H9 (cell line): ENCODE measurements at regions not wholly inside any gene's neighbourhood (a gene's known extent, or its start where the extent isn't known, plus 50 kb on each side); places are given as distances from the start of the nearest gene placed in this dataset.
A peak's percentile ranks its signal among the peaks of the same experiment; 100 is the strongest.

Experiments
- DNase-seq: peaks from one replicate; pipeline ENCODE4 v3.0.0-alpha.2; 2017
- H2AFZ ChIP-seq: one replicate; pipeline ENCODE4 v1.6.1; 2013; ENCODE audit warnings: mild to moderate bottlenecking, low read length, control low read depth, moderate library complexity
- H2AK5ac ChIP-seq: 2 replicates; pipeline ENCODE4 v1.6.1; 2013; ENCODE audit warnings: low read length, control low read depth, mixed read lengths; ENCODE audit not compliant: insufficient read length
- H2BK120ac ChIP-seq: one replicate; pipeline ENCODE4 v1.6.1; 2013; ENCODE audit warnings: low read depth, mild to moderate bottlenecking, low read length, control low read depth, inconsistent platforms; ENCODE audit not compliant: poor library complexity, severe bottlenecking
- H2BK12ac ChIP-seq: 2 replicates; pipeline ENCODE4 v1.6.1; 2013; ENCODE audit warnings: low read length, control low read depth, mixed read lengths, low read depth; ENCODE audit not compliant: insufficient read length
- H2BK15ac ChIP-seq: 2 replicates; pipeline ENCODE4 v1.6.1; 2013; ENCODE audit warnings: low read depth, low read length, control low read depth
- H2BK20ac ChIP-seq: one replicate; pipeline ENCODE4 v1.6.1; 2013; ENCODE audit warnings: low read depth, mild to moderate bottlenecking, low read length, control low read depth, inconsistent platforms; ENCODE audit not compliant: poor library complexity, severe bottlenecking
- H2BK5ac ChIP-seq: 2 replicates; pipeline ENCODE4 v1.6.1; 2013; ENCODE audit warnings: low read length, control low read depth, mixed read lengths; ENCODE audit not compliant: insufficient read length
- H3K14ac ChIP-seq: 2 replicates; pipeline ENCODE4 v1.6.1; 2013; ENCODE audit warnings: low read length, control low read depth; ENCODE audit not compliant: insufficient read depth
- H3K18ac ChIP-seq: 2 replicates; pipeline ENCODE4 v1.6.1; 2013; ENCODE audit warnings: low read depth, mild to moderate bottlenecking, mixed read lengths, low read length, control low read depth; ENCODE audit not compliant: insufficient read length
- H3K23ac ChIP-seq: 2 replicates; pipeline ENCODE4 v1.6.1; 2013; ENCODE audit warnings: low read length, control low read depth, mixed read lengths, low read depth; ENCODE audit not compliant: insufficient read length
- H3K23me2 ChIP-seq: 2 replicates; pipeline ENCODE4 v1.6.1; 2013; ENCODE audit warnings: low read depth, mild to moderate bottlenecking, mixed read lengths, low read length, control low read depth; ENCODE audit not compliant: insufficient read length, poor library complexity, severe bottlenecking
- H3K27ac ChIP-seq: 2 replicates; pipeline ENCODE4 v1.5.1; 2013; ENCODE audit warnings: low read length, control low read depth, mixed read lengths, low read depth; ENCODE audit not compliant: insufficient read length
- H3K27me3 ChIP-seq: 2 replicates; pipeline ENCODE4 v1.6.1; 2013; ENCODE audit warnings: low read length, control low read depth, inconsistent platforms; ENCODE audit not compliant: insufficient read depth
- H3K4ac ChIP-seq: 2 replicates; pipeline ENCODE4 v1.6.1; 2013; ENCODE audit warnings: low read depth, mild to moderate bottlenecking, control low read depth, inconsistent platforms, low read length, moderate library complexity
- H3K4me1 ChIP-seq: 2 replicates; pipeline ENCODE4 v1.6.1; 2013; ENCODE audit warnings: low read length, control low read depth, inconsistent platforms; ENCODE audit not compliant: insufficient read depth
- H3K4me2 ChIP-seq: 2 replicates; pipeline ENCODE4 v1.6.1; 2013; ENCODE audit warnings: low read length, control low read depth, mixed read lengths; ENCODE audit not compliant: insufficient read length, insufficient read depth
- H3K56ac ChIP-seq: 2 replicates; pipeline ENCODE4 v1.6.1; 2013; ENCODE audit warnings: low read depth, mild to moderate bottlenecking, mixed read lengths, low read length, control low read depth; ENCODE audit not compliant: insufficient read length
- H3K79me1 ChIP-seq: 2 replicates; pipeline ENCODE4 v1.6.1; 2013; ENCODE audit warnings: low read depth, mild to moderate bottlenecking, moderate library complexity, low read length, control low read depth, inconsistent platforms; ENCODE audit not compliant: insufficient read depth, poor library complexity, severe bottlenecking
- H3K79me2 ChIP-seq: 2 replicates; pipeline ENCODE4 v1.6.1; 2013; ENCODE audit warnings: low read length, control low read depth, inconsistent platforms; ENCODE audit not compliant: insufficient read depth
- H3K9ac ChIP-seq: 2 replicates; pipeline ENCODE4 v1.6.1; 2013; ENCODE audit warnings: low read length, control low read depth, mixed read lengths; ENCODE audit not compliant: insufficient read length; ENCODE audit errors: extremely low read depth
- H3K9me3 ChIP-seq: one replicate; pipeline ENCODE4 v1.6.1; 2013; ENCODE audit warnings: low read depth, low read length, inconsistent platforms; ENCODE audit not compliant: control insufficient read depth
- H3T11ph ChIP-seq: one replicate; pipeline ENCODE4 v1.6.1; 2013; ENCODE audit warnings: mild to moderate bottlenecking, low read length, control low read depth, inconsistent platforms
- H4K20me1 ChIP-seq: one replicate; pipeline ENCODE4 v1.6.1; 2013; ENCODE audit not compliant: control insufficient read depth, insufficient read length, insufficient read depth
- H4K5ac ChIP-seq: 2 replicates; pipeline ENCODE4 v1.6.1; 2013; ENCODE audit warnings: low read depth, mild to moderate bottlenecking, mixed read lengths, low read length, control low read depth; ENCODE audit not compliant: insufficient read length
- H4K8ac ChIP-seq: replicated peaks from 2 replicates; pipeline ENCODE4 v1.6.1; 2013; ENCODE audit warnings: low read length, control low read depth, mixed read lengths, low read depth; ENCODE audit not compliant: insufficient read length
- H4K91ac ChIP-seq: 2 replicates; pipeline ENCODE4 v1.6.1; 2013; ENCODE audit warnings: low read depth, mild to moderate bottlenecking, moderate library complexity, mixed read lengths, low read length, control low read depth; ENCODE audit not compliant: insufficient read length
- H3K27ac Mint-ChIP-seq, 3 experiments: 2 replicates in 2 of 3; 3 replicates in 1 of 3; pipeline ENCODE4 v1.8.0; 2020 to 2021; ENCODE audit warnings: mixed read lengths in 3 of 3, mild to moderate bottlenecking in 1 of 3, moderate library complexity in 1 of 3
- H3K27me3 Mint-ChIP-seq: 2 replicates; pipeline ENCODE4 v1.8.0; 2021; ENCODE audit warnings: low read depth, mild to moderate bottlenecking, moderate library complexity, mixed read lengths
- H3K36me3 Mint-ChIP-seq, 3 experiments: 2 replicates in 2 of 3; 3 replicates in 1 of 3; pipeline ENCODE4 v1.8.0; 2020 to 2021; ENCODE audit warnings: low read depth in 3 of 3, mixed read lengths in 3 of 3; ENCODE audit not compliant: insufficient read depth in 1 of 3
- H3K4me1 Mint-ChIP-seq, 2 experiments: 2 replicates each; pipeline ENCODE4 v1.8.0; 2020; ENCODE audit warnings: mixed read lengths in 2 of 2
- H3K4me3 Mint-ChIP-seq, 2 experiments: 2 replicates in 1 of 2; 3 replicates in 1 of 2; pipeline ENCODE4 v1.8.0; 2020 to 2021; ENCODE audit warnings: mild to moderate bottlenecking in 2 of 2, mixed read lengths in 2 of 2, moderate library complexity in 1 of 2
- H3K9me3 Mint-ChIP-seq, 2 experiments: 2 replicates in 1 of 2; 3 replicates in 1 of 2; pipeline ENCODE4 v1.8.0; 2020; ENCODE audit warnings: mild to moderate bottlenecking in 2 of 2, mixed read lengths in 2 of 2, moderate library complexity in 1 of 2
- CTCF ChIP-seq: fragments of 200-600 bp; sonication (generic); conservative IDR thresholded peaks from 3 replicates; pipeline ENCODE4 v1.8.0; 2021; ENCODE audit warnings: antibody characterized with exemption, mild to moderate bottlenecking
- WGBS: extraction: QIAGEN DNeasy Blood & Tissue Kit; methylation state at CpG from one replicate; pipeline ENCODE4 v1.1.7; 2013; ENCODE audit warnings: missing lambda C conversion rate, low lambda C conversion rate, mixed read lengths; ENCODE audit not compliant: insufficient read length; ENCODE audit errors: extremely low coverage; 5-methylcytosine and 5-hydroxymethylcytosine counted together

GRCh38 chr2:53519918-53520841 lies 247.4 kb upstream of the CHAC2 start:
- no peak overlapping the region for H4K8ac ChIP-seq
- H2BK120ac ChIP-seq = no peak overlapping the region
- H2BK15ac ChIP-seq = no peak overlapping the region
- no peak overlapping the region for H3K56ac ChIP-seq
- H2BK5ac ChIP-seq = no peak overlapping the region
- no peak overlapping the region for H3K9ac ChIP-seq
- no peak overlapping the region for H2AFZ ChIP-seq
- H3K4ac ChIP-seq = no peak overlapping the region
- peak; percentile 30 for DNase-seq
- H2BK12ac ChIP-seq = no peak overlapping the region
- H2BK20ac ChIP-seq = no peak overlapping the region
- no peaks in the 10 kb centered on the region for H3K9me3 Mint-ChIP-seq
- no CpG with 5 or more reads among the region's 10 CpGs for WGBS
- H3K4me2 ChIP-seq = no peak overlapping the region
- no peak overlapping the region for H4K91ac ChIP-seq
- H3K4me3 Mint-ChIP-seq = no peak overlapping the region
- H3T11ph ChIP-seq = no peak overlapping the region
- H3K36me3 Mint-ChIP-seq = no peaks in the 10 kb centered on the region
- peak overlapping the region; percentile 16 to 67 (median 19); a peak in 4 of 7 replicates for H3K27ac Mint-ChIP-seq
- H3K27me3 ChIP-seq = no peaks in the 10 kb centered on the region
- no peaks in the 10 kb centered on the region for H3K9me3 ChIP-seq
- no peak overlapping the region for H3K23ac ChIP-seq
- no peak overlapping the region for H3K27ac ChIP-seq
- no peaks in the 10 kb centered on the region for H3K27me3 Mint-ChIP-seq
- peaks cover 16% of the 10 kb centered on the region in 2 experiments for H3K4me1 Mint-ChIP-seq
- H3K79me1 ChIP-seq = no peaks in the 10 kb centered on the region
- H3K14ac ChIP-seq = no peak overlapping the region
- H3K79me2 ChIP-seq = no peaks in the 10 kb centered on the region
- H3K4me1 ChIP-seq = no peaks in the 10 kb centered on the region
- no peak for TF ChIP-seq CTCF
- H4K5ac ChIP-seq = no peak overlapping the region
- no peaks in the 10 kb centered on the region for H4K20me1 ChIP-seq
- H3K23me2 ChIP-seq = no peaks in the 10 kb centered on the region
- no peak overlapping the region for H2AK5ac ChIP-seq
- H3K18ac ChIP-seq = no peak overlapping the region
